Lower leg skin (tissue), 3 donors: ENCODE measurements at regions not wholly inside any gene's neighbourhood (a gene's known extent, or its start where the extent isn't known, plus 50 kb on each side); places are given as distances from the start of the nearest gene placed in this dataset.

Experiments used
- POLR2A ChIP-seq, 2 donors: fragments of 450-650 bp; IDR thresholded peaks; one replicate each; pipeline ENCODE4 v1.6.1; 2016 to 2017; ENCODE audit warnings: antibody characterized with exemption in 2 of 2, mild to moderate bottlenecking in 1 of 2, moderate library complexity in 1 of 2
- TF ChIP-seq, protein P1 (sequence below), 3 donors: fragments of 450-650 bp; IDR thresholded peaks; one replicate each; pipeline ENCODE4 v1.5.1; 2016; ENCODE audit warnings: antibody characterized with exemption in 3 of 3, mild to moderate bottlenecking in 3 of 3, moderate library complexity in 2 of 3

DNA sequence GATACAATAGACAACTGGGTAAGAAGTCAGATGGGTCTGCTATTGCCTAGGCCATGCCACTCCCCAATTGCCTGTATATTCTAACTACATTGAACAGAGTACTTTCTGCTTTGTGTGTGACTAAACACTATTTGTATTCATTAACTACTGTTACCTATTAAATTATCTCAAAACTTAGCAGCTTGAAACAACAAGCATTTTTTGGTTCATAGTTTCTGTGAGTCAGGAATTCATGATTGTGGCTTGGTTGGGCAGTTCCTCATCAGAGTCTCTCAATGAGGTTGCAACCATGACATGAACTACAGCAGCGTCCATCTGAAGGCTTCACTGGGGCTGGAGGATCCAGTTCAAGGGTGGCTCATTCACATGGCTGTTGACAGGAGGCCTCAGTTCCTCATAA, 205.7 kb downstream of the EN1 start:
- no peak for TF ChIP-seq POLR2A (IDR thresholded peaks at IDR 0.05)
- TF ChIP-seq, protein P1, sequence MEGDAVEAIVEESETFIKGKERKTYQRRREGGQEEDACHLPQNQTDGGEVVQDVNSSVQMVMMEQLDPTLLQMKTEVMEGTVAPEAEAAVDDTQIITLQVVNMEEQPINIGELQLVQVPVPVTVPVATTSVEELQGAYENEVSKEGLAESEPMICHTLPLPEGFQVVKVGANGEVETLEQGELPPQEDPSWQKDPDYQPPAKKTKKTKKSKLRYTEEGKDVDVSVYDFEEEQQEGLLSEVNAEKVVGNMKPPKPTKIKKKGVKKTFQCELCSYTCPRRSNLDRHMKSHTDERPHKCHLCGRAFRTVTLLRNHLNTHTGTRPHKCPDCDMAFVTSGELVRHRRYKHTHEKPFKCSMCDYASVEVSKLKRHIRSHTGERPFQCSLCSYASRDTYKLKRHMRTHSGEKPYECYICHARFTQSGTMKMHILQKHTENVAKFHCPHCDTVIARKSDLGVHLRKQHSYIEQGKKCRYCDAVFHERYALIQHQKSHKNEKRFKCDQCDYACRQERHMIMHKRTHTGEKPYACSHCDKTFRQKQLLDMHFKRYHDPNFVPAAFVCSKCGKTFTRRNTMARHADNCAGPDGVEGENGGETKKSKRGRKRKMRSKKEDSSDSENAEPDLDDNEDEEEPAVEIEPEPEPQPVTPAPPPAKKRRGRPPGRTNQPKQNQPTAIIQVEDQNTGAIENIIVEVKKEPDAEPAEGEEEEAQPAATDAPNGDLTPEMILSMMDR (IDR thresholded peaks at IDR 0.05), result no peak
